Neural progenitor cell (in vitro differentiated cells): ENCODE measurements at regions not wholly inside any gene's neighbourhood (a gene's known extent, or its start where the extent isn't known, plus 50 kb on each side); places are given as distances from the start of the nearest gene placed in this dataset.

Source experiments
- DNase-seq: peaks from one replicate; pipeline ENCODE4 v3.0.0-alpha.2; 2016; ENCODE audit warnings: low spot score
- H2AFZ ChIP-seq: fragments of 200-600 bp; sonication (generic); replicated peaks from 2 replicates; pipeline ENCODE4 v1.6.1; 2016; ENCODE audit warnings: antibody characterized with exemption
- H3F3A ChIP-seq: fragments of 200-600 bp; sonication (generic); 2 replicates; pipeline ENCODE4 v1.6.1; 2016; ENCODE audit warnings: antibody characterized with exemption, low read depth
- H3K27ac ChIP-seq: fragments of 200-600 bp; sonication (generic); 2 replicates; pipeline ENCODE4 v1.5.1; 2016; ENCODE audit warnings: mild to moderate bottlenecking
- H3K27me3 ChIP-seq: fragments of 200-600 bp; sonication (generic); 2 replicates; pipeline ENCODE4 v1.6.1; 2016; ENCODE audit warnings: mild to moderate bottlenecking, moderate library complexity
- H3K36me3 ChIP-seq: fragments of 200-600 bp; sonication (generic); 2 replicates; pipeline ENCODE4 v1.5.1; 2016
- H3K4me1 ChIP-seq: fragments of 200-600 bp; sonication (generic); 2 replicates; pipeline ENCODE4 v1.6.1; 2016; ENCODE audit warnings: mixed run types
- H3K4me2 ChIP-seq: fragments of 200-600 bp; sonication (generic); 2 replicates; pipeline ENCODE4 v1.6.1; 2016
- H3K4me3 ChIP-seq: fragments of 200-600 bp; sonication (generic); 2 replicates; pipeline ENCODE4 v1.5.1; 2016
- H3K79me2 ChIP-seq: fragments of 200-600 bp; sonication (generic); 2 replicates; pipeline ENCODE4 v1.6.1; 2016; ENCODE audit warnings: low read depth
- H3K9ac ChIP-seq: fragments of 200-600 bp; sonication (generic); 2 replicates; pipeline ENCODE4 v1.6.1; 2016
- H3K9me3 ChIP-seq: fragments of 200-600 bp; sonication (generic); 2 replicates; pipeline ENCODE4 v1.5.1; 2016; ENCODE audit warnings: low read depth
- H4K20me1 ChIP-seq: fragments of 200-600 bp; sonication (generic); 2 replicates; pipeline ENCODE4 v1.6.1; 2016; ENCODE audit warnings: low read depth
- H3K27ac Mint-ChIP-seq: 3 replicates; pipeline ENCODE4 v1.8.0; 2021; ENCODE audit warnings: mixed read lengths
- H3K27me3 Mint-ChIP-seq: 2 replicates; pipeline ENCODE4 v1.8.0; 2022; ENCODE audit warnings: low read depth, mild to moderate bottlenecking, inconsistent platforms, moderate library complexity, mixed read lengths; ENCODE audit not compliant: insufficient read depth
- H3K36me3 Mint-ChIP-seq: 3 replicates; pipeline ENCODE4 v1.8.0; 2021; ENCODE audit warnings: mixed read lengths
- H3K4me1 Mint-ChIP-seq: 3 replicates; pipeline ENCODE4 v1.8.0; 2021; ENCODE audit warnings: mixed read lengths
- H3K4me3 Mint-ChIP-seq: 3 replicates; pipeline ENCODE4 v1.8.0; 2021; ENCODE audit warnings: mild to moderate bottlenecking, moderate library complexity, mixed read lengths
- H3K9me3 Mint-ChIP-seq: 3 replicates; pipeline ENCODE4 v1.8.0; 2020; ENCODE audit warnings: mixed read lengths
- EZH2 ChIP-seq: fragments of 200-600 bp; sonication (generic); IDR thresholded peaks from 2 replicates; pipeline ENCODE4 v1.6.1; 2017; ENCODE audit warnings: antibody characterized with exemption, mild to moderate bottlenecking, moderate library complexity
- EZH2phosphoT487 ChIP-seq: fragments of 200-600 bp; sonication (generic); IDR thresholded peaks from 2 replicates; pipeline ENCODE4 v1.6.1; 2017; ENCODE audit warnings: antibody characterized with exemption
- TF ChIP-seq, protein P1 (sequence below): fragments of 200-600 bp; sonication (generic); IDR thresholded peaks from 2 replicates; pipeline ENCODE4 v1.5.1; 2017; ENCODE audit warnings: antibody characterized with exemption, mild to moderate bottlenecking

DNA sequence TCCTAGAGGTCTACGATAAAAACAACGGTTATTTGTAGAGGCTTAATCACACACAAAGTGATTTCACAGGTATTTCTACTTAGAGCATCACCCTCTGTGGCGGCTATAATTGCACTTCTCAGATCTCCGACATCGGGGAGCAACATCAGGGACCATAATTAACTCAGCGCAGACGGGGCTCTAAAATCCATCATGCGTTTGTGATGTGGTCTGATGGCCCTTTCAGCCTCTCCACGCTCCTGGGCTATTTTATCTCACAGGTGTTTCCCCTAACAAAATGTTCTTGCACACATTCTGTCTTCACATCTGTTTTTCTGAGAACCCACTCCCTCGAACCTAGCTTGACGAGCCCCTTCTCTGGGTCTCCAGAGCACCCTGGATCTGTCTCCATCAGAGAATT is 146.3 kb upstream of the DUSP10 start:
- H3K36me3 ChIP-seq: no peaks in the 10 kb centered on the region
- no peaks in the 10 kb centered on the region for H4K20me1 ChIP-seq
- DNase-seq: no peak
- no peaks in the 10 kb centered on the region for H3K79me2 ChIP-seq
- H3K27ac Mint-ChIP-seq: no peak overlapping the region
- H3K9me3 ChIP-seq: no peaks in the 10 kb centered on the region
- H3K9ac ChIP-seq: no peak overlapping the region
- H3K9me3 Mint-ChIP-seq: no peaks in the 10 kb centered on the region
- H2AFZ ChIP-seq: no peak overlapping the region
- no peaks in the 10 kb centered on the region for H3K4me1 ChIP-seq
- H3K27me3 ChIP-seq: no peaks in the 10 kb centered on the region
- H3F3A ChIP-seq: no peaks in the 10 kb centered on the region
- H3K27me3 Mint-ChIP-seq: peaks cover 4% of the 10 kb centered on the region
- no peak overlapping the region for H3K4me2 ChIP-seq
- no peaks in the 10 kb centered on the region for H3K36me3 Mint-ChIP-seq
- no peak overlapping the region for H3K4me3 ChIP-seq
- no peaks in the 10 kb centered on the region for H3K4me1 Mint-ChIP-seq
- no peak overlapping the region for H3K4me3 Mint-ChIP-seq
- no peak overlapping the region for H3K27ac ChIP-seq
- TF ChIP-seq EZH2 (no peak), EZH2phosphoT487 (no peak)
- TF ChIP-seq, protein P1, sequence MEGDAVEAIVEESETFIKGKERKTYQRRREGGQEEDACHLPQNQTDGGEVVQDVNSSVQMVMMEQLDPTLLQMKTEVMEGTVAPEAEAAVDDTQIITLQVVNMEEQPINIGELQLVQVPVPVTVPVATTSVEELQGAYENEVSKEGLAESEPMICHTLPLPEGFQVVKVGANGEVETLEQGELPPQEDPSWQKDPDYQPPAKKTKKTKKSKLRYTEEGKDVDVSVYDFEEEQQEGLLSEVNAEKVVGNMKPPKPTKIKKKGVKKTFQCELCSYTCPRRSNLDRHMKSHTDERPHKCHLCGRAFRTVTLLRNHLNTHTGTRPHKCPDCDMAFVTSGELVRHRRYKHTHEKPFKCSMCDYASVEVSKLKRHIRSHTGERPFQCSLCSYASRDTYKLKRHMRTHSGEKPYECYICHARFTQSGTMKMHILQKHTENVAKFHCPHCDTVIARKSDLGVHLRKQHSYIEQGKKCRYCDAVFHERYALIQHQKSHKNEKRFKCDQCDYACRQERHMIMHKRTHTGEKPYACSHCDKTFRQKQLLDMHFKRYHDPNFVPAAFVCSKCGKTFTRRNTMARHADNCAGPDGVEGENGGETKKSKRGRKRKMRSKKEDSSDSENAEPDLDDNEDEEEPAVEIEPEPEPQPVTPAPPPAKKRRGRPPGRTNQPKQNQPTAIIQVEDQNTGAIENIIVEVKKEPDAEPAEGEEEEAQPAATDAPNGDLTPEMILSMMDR: no peak

DNA sequence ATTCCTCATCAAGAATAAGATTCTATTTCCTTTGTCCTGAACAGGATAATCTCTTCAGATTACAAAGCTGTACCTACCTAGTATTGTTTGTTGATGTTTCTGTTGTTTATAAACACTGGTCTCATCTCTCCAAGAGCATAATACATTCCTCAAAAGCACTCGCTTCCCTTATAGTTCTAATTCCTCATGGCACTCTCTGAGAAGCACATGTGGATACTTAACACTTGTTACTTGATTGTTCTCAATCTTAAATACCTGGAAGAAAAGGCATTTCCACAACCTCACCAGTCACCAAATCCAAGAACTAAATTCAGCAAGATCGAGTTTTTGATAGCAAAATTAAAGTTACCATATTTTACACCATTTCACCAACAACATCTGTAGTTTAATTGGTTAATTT is 145.9 kb upstream of the DUSP10 start:
- no peaks in the 10 kb centered on the region for H3F3A ChIP-seq
- Mint-ChIP-seq H3K27ac (no peak overlapping the region), H3K4me1 (no peaks in the 10 kb centered on the region), H3K27me3 (peaks cover 4% of the 10 kb centered on the region), H3K9me3 (no peaks in the 10 kb centered on the region), H3K36me3 (no peaks in the 10 kb centered on the region), H3K4me3 (no peak overlapping the region)
- H3K36me3 ChIP-seq: no peaks in the 10 kb centered on the region
- no peak overlapping the region for H3K27ac ChIP-seq
- no peak overlapping the region for H2AFZ ChIP-seq
- no peak overlapping the region for H3K4me3 ChIP-seq
- H3K9ac ChIP-seq: no peak overlapping the region
- DNase-seq: no peak
- no peaks in the 10 kb centered on the region for H3K27me3 ChIP-seq
- H4K20me1 ChIP-seq: no peaks in the 10 kb centered on the region
- H3K4me1 ChIP-seq: no peaks in the 10 kb centered on the region
- no peak overlapping the region for H3K4me2 ChIP-seq
- no peak for TF ChIP-seq EZH2
- no peak for TF ChIP-seq EZH2phosphoT487
- TF ChIP-seq, protein P1: no peak
- H3K9me3 ChIP-seq: no peaks in the 10 kb centered on the region
- H3K79me2 ChIP-seq: no peaks in the 10 kb centered on the region

DNA sequence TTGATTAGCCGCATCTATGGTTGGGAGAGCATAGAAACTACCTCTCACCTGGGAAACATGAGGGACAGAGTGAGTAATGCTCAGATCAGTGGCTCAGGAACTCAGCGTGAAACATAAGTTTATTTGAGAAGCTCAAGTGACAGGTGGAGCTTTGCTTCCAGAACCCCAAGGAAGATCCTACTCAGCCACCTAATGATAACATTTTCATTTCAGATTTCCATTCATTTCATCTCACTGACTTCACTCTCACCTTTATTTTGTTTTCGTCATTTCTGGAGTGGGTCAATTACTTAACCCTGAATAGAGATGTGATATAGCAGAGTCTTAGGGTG is 145.5 kb upstream of the DUSP10 start:
- Mint-ChIP-seq H3K9me3 (no peaks in the 10 kb centered on the region), H3K36me3 (no peaks in the 10 kb centered on the region), H3K4me1 (no peaks in the 10 kb centered on the region), H3K4me3 (no peak overlapping the region), H3K27me3 (peaks cover 4% of the 10 kb centered on the region), H3K27ac (no peak overlapping the region)
- H4K20me1 ChIP-seq: no peaks in the 10 kb centered on the region
- no peaks in the 10 kb centered on the region for H3K27me3 ChIP-seq
- no peak for DNase-seq
- H2AFZ ChIP-seq: no peak overlapping the region
- H3K4me1 ChIP-seq: no peaks in the 10 kb centered on the region
- H3K79me2 ChIP-seq: no peaks in the 10 kb centered on the region
- TF ChIP-seq EZH2phosphoT487 (no peak), EZH2 (no peak)
- TF ChIP-seq, protein P1: no peak
- no peak overlapping the region for H3K4me3 ChIP-seq
- no peaks in the 10 kb centered on the region for H3K9me3 ChIP-seq
- no peaks in the 10 kb centered on the region for H3K36me3 ChIP-seq
- no peak overlapping the region for H3K4me2 ChIP-seq
- H3K27ac ChIP-seq: no peak overlapping the region
- H3K9ac ChIP-seq: no peak overlapping the region
- no peaks in the 10 kb centered on the region for H3F3A ChIP-seq
